Calu3 (cell line): ENCODE measurements at regions not wholly inside any gene's neighbourhood (a gene's known extent, or its start where the extent isn't known, plus 50 kb on each side); places are given as distances from the start of the nearest gene placed in this dataset.

Experiments
- BruUV-seq: library from RNA; stranded (reverse); fragments of 400-500 nt; replicated peaks from 2 replicates; lab custom pipeline; 2021; lab: Mats Ljungman, UMichigan
- CTCF ChIA-PET: fragments of 300-600 bp; sonication (Branson Sonifier 250); formaldehyde crosslinking; loops from one replicate; lab custom pipeline; 2022; ENCODE audit warnings: antibody characterized with exemption; lab: Charles Lee
- DNase-seq: peaks from one replicate; pipeline ENCODE4 v3.0.0; 2022
- H3K27ac Mint-ChIP-seq: one replicate; pipeline ENCODE4 v1.8.0; 2022; ENCODE audit warnings: mixed read lengths; ENCODE audit not compliant: unreplicated experiment
- H3K27me3 Mint-ChIP-seq: one replicate; pipeline ENCODE4 v1.8.0; 2022; ENCODE audit warnings: mixed read lengths; ENCODE audit not compliant: unreplicated experiment
- H3K36me3 Mint-ChIP-seq: one replicate; pipeline ENCODE4 v1.8.0; 2022; ENCODE audit warnings: mild to moderate bottlenecking, moderate library complexity, mixed read lengths; ENCODE audit not compliant: insufficient read depth, unreplicated experiment
- H3K4me1 Mint-ChIP-seq: one replicate; pipeline ENCODE4 v1.8.0; 2022; ENCODE audit warnings: mild to moderate bottlenecking, low read depth, mixed read lengths; ENCODE audit not compliant: unreplicated experiment
- H3K4me3 Mint-ChIP-seq: one replicate; pipeline ENCODE4 v1.8.0; 2022; ENCODE audit warnings: mild to moderate bottlenecking, low read depth, moderate library complexity, mixed read lengths; ENCODE audit not compliant: unreplicated experiment
- H3K9me3 Mint-ChIP-seq: one replicate; pipeline ENCODE4 v1.8.0; 2022; ENCODE audit warnings: low read depth, mixed read lengths; ENCODE audit not compliant: unreplicated experiment
- CTCF ChIP-seq: fragments of 200-600 bp; IDR thresholded peaks from one replicate; pipeline ENCODE4 v1.8.0; 2022; ENCODE audit warnings: antibody characterized with exemption; ENCODE audit not compliant: unreplicated experiment
- intact Hi-C: fragments of 100-400 bp; cut with micrococcal nuclease; formaldehyde crosslinking; loops from one replicate; pipeline ENCODE4 v1.10.0; 2022; ENCODE audit not compliant: unreplicated experiment

- DNase-seq, result no peak
- H3K36me3 Mint-ChIP-seq, result no peaks in the 10 kb centered on the region
- H3K9me3 Mint-ChIP-seq, result no peaks in the 10 kb centered on the region
- no peak overlapping the region for H3K4me3 Mint-ChIP-seq
- BruUV-seq, result no TSS peak
- CTCF ChIA-PET, result no interaction called here
- no peaks in the 10 kb centered on the region for H3K27me3 Mint-ChIP-seq
- no peaks in the 10 kb centered on the region for H3K4me1 Mint-ChIP-seq
- intact Hi-C loops, result no loop called here
- no peak for TF ChIP-seq CTCF
- no peak overlapping the region for H3K27ac Mint-ChIP-seq
These were observed 283.2 kb upstream of the ARGLU1 start for GRCh38 chr13:106850973-106851650.

- H3K27me3 Mint-ChIP-seq, result no peaks in the 10 kb centered on the region
- intact Hi-C loops, result no loop called here
- H3K4me3 Mint-ChIP-seq, result no peak overlapping the region
- no peaks in the 10 kb centered on the region for H3K4me1 Mint-ChIP-seq
- no peak for TF ChIP-seq CTCF
- no peaks in the 10 kb centered on the region for H3K36me3 Mint-ChIP-seq
- no peak overlapping the region for H3K27ac Mint-ChIP-seq
- BruUV-seq, result no TSS peak
- no peak for DNase-seq
- H3K9me3 Mint-ChIP-seq, result no peaks in the 10 kb centered on the region
- CTCF ChIA-PET, result no interaction called here
These were observed 278.9 kb upstream of the ARGLU1 start for GRCh38 chr13:106846571-106847448.

GRCh38 chr13:106836186-106836802 is 268.4 kb upstream of the ARGLU1 start:
- intact Hi-C loops, result no loop called here
- Mint-ChIP-seq H3K27me3 (no peaks in the 10 kb centered on the region), H3K4me1 (no peaks in the 10 kb centered on the region), H3K36me3 (no peaks in the 10 kb centered on the region), H3K27ac (no peak overlapping the region), H3K4me3 (no peak overlapping the region), H3K9me3 (peaks cover 4% of the 10 kb centered on the region)
- BruUV-seq, result no TSS peak
- DNase-seq, result no peak
- TF ChIP-seq CTCF, result no peak
- CTCF ChIA-PET, result no interaction called here

GRCh38 chr13:106835477-106835876 is 267.5 kb upstream of the ARGLU1 start:
- intact Hi-C loops, result no loop called here
- no peak for DNase-seq
- CTCF ChIA-PET, result no interaction called here
- no peak overlapping the region for H3K4me3 Mint-ChIP-seq
- H3K4me1 Mint-ChIP-seq, result no peaks in the 10 kb centered on the region
- no TSS peak for BruUV-seq
- no peak overlapping the region for H3K27ac Mint-ChIP-seq
- TF ChIP-seq CTCF, result no peak
- H3K27me3 Mint-ChIP-seq, result no peaks in the 10 kb centered on the region
- peaks cover 4% of the 10 kb centered on the region for H3K9me3 Mint-ChIP-seq
- H3K36me3 Mint-ChIP-seq, result no peaks in the 10 kb centered on the region
